ENCODE measurements at regions not wholly inside any gene's neighbourhood (a gene's known extent, or its start where the extent isn't known, plus 50 kb on each side); places are given as distances from the start of the nearest gene placed in this dataset.

DNA sequence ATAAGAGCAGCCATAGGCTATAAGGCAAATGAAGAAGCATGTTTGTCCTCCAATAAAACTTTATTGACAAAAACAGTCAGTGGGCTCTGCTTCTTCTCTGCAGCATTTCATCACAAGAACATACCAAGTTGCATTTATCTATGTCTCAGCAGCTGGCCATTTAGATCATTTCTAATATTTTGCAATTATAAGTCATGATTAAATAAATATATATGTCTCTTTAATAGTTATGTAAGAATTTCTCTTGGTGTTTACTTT lies 153.5 kb downstream of the RFC3 start:
- TF ChIP-seq, protein P1, sequence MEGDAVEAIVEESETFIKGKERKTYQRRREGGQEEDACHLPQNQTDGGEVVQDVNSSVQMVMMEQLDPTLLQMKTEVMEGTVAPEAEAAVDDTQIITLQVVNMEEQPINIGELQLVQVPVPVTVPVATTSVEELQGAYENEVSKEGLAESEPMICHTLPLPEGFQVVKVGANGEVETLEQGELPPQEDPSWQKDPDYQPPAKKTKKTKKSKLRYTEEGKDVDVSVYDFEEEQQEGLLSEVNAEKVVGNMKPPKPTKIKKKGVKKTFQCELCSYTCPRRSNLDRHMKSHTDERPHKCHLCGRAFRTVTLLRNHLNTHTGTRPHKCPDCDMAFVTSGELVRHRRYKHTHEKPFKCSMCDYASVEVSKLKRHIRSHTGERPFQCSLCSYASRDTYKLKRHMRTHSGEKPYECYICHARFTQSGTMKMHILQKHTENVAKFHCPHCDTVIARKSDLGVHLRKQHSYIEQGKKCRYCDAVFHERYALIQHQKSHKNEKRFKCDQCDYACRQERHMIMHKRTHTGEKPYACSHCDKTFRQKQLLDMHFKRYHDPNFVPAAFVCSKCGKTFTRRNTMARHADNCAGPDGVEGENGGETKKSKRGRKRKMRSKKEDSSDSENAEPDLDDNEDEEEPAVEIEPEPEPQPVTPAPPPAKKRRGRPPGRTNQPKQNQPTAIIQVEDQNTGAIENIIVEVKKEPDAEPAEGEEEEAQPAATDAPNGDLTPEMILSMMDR (IDR thresholded peaks at IDR 0.05; ENCODE audit: low read depth, low read length): no peak
- no peak for TF ChIP-seq EZH2phosphoT487 (IDR thresholded peaks at IDR 0.05; ENCODE audit: low read depth)

All from OCI-LY3 (cell line).